SK-N-SH treated with all-trans-retinoic acid at 6 μM for 48 hours (cell line): ENCODE measurements at regions not wholly inside any gene's neighbourhood (a gene's known extent, or its start where the extent isn't known, plus 50 kb on each side); places are given as distances from the start of the nearest gene placed in this dataset.

ENCODE experiments used
- ATAC-seq: fragments of 200-7000 bp; cut with Tn5 transposase; 3 replicates; pipeline ENCODE4 v1.9.1; 2020; ENCODE audit warnings: mild to moderate bottlenecking, moderate library complexity
- ARNTL ChIP-seq: fragments of 450-650 bp; formaldehyde crosslinking; IDR thresholded peaks from 2 replicates; pipeline ENCODE4 v1.5.0; 2020; ENCODE audit warnings: low read depth, mild to moderate bottlenecking, moderate library complexity, borderline replicate concordance
- BACH2 ChIP-seq: fragments of 250-450 bp; sonication (Bioruptor Pico); IDR thresholded peaks from 2 replicates; pipeline ENCODE4 v1.9.0; 2021; ENCODE audit warnings: mild to moderate bottlenecking, borderline replicate concordance
- CREB5 ChIP-seq: fragments of 250-450 bp; sonication (Bioruptor Pico); IDR thresholded peaks from 2 replicates; pipeline ENCODE4 v1.5.1; 2020; ENCODE audit warnings: low read depth, mild to moderate bottlenecking, moderate library complexity
- CSDC2 ChIP-seq: fragments of 250-450 bp; sonication (Bioruptor Pico); IDR thresholded peaks from 2 replicates; pipeline ENCODE4 v1.5.0; 2020; ENCODE audit warnings: mild to moderate bottlenecking, moderate library complexity
- CSRNP3 ChIP-seq: fragments of 250-450 bp; sonication (Bioruptor Pico); IDR thresholded peaks from 2 replicates; pipeline ENCODE4 v1.5.1; 2021; ENCODE audit warnings: mild to moderate bottlenecking, moderate library complexity
- GLIS3 ChIP-seq: fragments of 250-450 bp; sonication (Bioruptor Pico); IDR thresholded peaks from 2 replicates; pipeline ENCODE4 v1.5.0; 2020; ENCODE audit warnings: mild to moderate bottlenecking, moderate library complexity
- ISL1 ChIP-seq: fragments of 250-450 bp; sonication (Bioruptor Pico); IDR thresholded peaks from 2 replicates; pipeline ENCODE4 v2.1.2; 2022; ENCODE audit warnings: mild to moderate bottlenecking, moderate library complexity
- OSR1 ChIP-seq: fragments of 250-450 bp; sonication (Bioruptor Pico); IDR thresholded peaks from 2 replicates; pipeline ENCODE4 v1.8.0; 2022; ENCODE audit warnings: moderate library complexity, mild to moderate bottlenecking, inconsistent platforms
- PATZ1 ChIP-seq: fragments of 250-450 bp; sonication (Bioruptor Pico); IDR thresholded peaks from 2 replicates; pipeline ENCODE4 v1.8.0; 2020; ENCODE audit warnings: mild to moderate bottlenecking, moderate library complexity, borderline replicate concordance
- POU6F1 ChIP-seq: fragments of 250-450 bp; sonication (Bioruptor Pico); IDR thresholded peaks from 2 replicates; pipeline ENCODE4 v1.8.0; 2021; ENCODE audit warnings: low read depth, mild to moderate bottlenecking, moderate library complexity, borderline replicate concordance
- PPARA ChIP-seq: fragments of 250-450 bp; sonication (Bioruptor Pico); IDR thresholded peaks from 2 replicates; pipeline ENCODE4 v1.5.0; 2020; ENCODE audit warnings: mild to moderate bottlenecking, borderline replicate concordance
- RARB ChIP-seq: fragments of 250-450 bp; sonication (Bioruptor Pico); IDR thresholded peaks from 2 replicates; pipeline ENCODE4 v1.8.0; 2021; ENCODE audit warnings: mild to moderate bottlenecking, moderate library complexity
- SNAI2 ChIP-seq: fragments of 250-450 bp; sonication (Bioruptor Pico); IDR thresholded peaks from 2 replicates; pipeline ENCODE4 v1.5.0; 2020; ENCODE audit warnings: mild to moderate bottlenecking, moderate library complexity
- TCF4 ChIP-seq: fragments of 250-450 bp; sonication (Bioruptor Pico); IDR thresholded peaks from 2 replicates; pipeline ENCODE4 v1.8.0; 2021; ENCODE audit warnings: mild to moderate bottlenecking, moderate library complexity, borderline replicate concordance
- TOX ChIP-seq: fragments of 250-450 bp; sonication (Bioruptor Pico); IDR thresholded peaks from 2 replicates; pipeline ENCODE4 v1.8.0; 2021; ENCODE audit warnings: mild to moderate bottlenecking, moderate library complexity, borderline replicate concordance
- ZC3H10 ChIP-seq: fragments of 250-450 bp; sonication (Bioruptor Pico); IDR thresholded peaks from 2 replicates; pipeline ENCODE4 v1.5.1; 2021; ENCODE audit warnings: mild to moderate bottlenecking, moderate library complexity
- ZFP3 ChIP-seq: fragments of 250-450 bp; sonication (Bioruptor Pico); IDR thresholded peaks from 2 replicates; pipeline ENCODE4 v1.5.0; 2020; ENCODE audit warnings: mild to moderate bottlenecking, moderate library complexity
- ZFP30 ChIP-seq: fragments of 450-650 bp; formaldehyde crosslinking; IDR thresholded peaks from 2 replicates; pipeline ENCODE4 v1.5.0; 2022; ENCODE audit warnings: mild to moderate bottlenecking, moderate library complexity
- ZNF565 ChIP-seq: fragments of 450-650 bp; formaldehyde crosslinking; conservative IDR thresholded peaks from 2 replicates; pipeline ENCODE4 v1.5.0; 2020; ENCODE audit warnings: low read depth, mild to moderate bottlenecking, moderate library complexity
- ZNF70 ChIP-seq: fragments of 450-650 bp; formaldehyde crosslinking; IDR thresholded peaks from 2 replicates; pipeline ENCODE4 v1.5.0; 2020; ENCODE audit warnings: mild to moderate bottlenecking, moderate library complexity
- ZNF8 ChIP-seq: fragments of 450-650 bp; formaldehyde crosslinking; IDR thresholded peaks from 2 replicates; pipeline ENCODE4 v1.5.0; 2020; ENCODE audit warnings: mild to moderate bottlenecking, moderate library complexity

GRCh38 chr5:58043032-58043945 lies 416.6 kb downstream of the PLK2 start:
- TF ChIP-seq CSDC2 (CRISPR knock-in tag) (no peak), RARB (CRISPR knock-in tag) (no peak), ZFP3 (no peak), ISL1 (CRISPR knock-in tag) (no peak), ZNF8 (CRISPR knock-in tag) (no peak), ZC3H10 (CRISPR knock-in tag) (no peak), BACH2 (CRISPR knock-in tag) (no peak), CREB5 (no peak), POU6F1 (CRISPR knock-in tag) (no peak), PPARA (no peak), ARNTL (no peak), ZNF565 (CRISPR knock-in tag) (no peak), TOX (CRISPR knock-in tag) (no peak), PATZ1 (no peak)
- TF ChIP-seq, all 23 proteins: peak for 0

GRCh38 chr5:58041884-58042283 lies 418.0 kb downstream of the PLK2 start:
- TF ChIP-seq TCF4 (CRISPR knock-in tag) (no peak), CSDC2 (CRISPR knock-in tag) (no peak), ZC3H10 (CRISPR knock-in tag) (no peak), POU6F1 (CRISPR knock-in tag) (no peak), SNAI2 (CRISPR knock-in tag) (no peak), ZNF70 (no peak), PATZ1 (no peak), TOX (CRISPR knock-in tag) (no peak), ZNF8 (CRISPR knock-in tag) (no peak), ISL1 (CRISPR knock-in tag) (no peak), GLIS3 (CRISPR knock-in tag) (no peak), OSR1 (no peak), ZFP30 (CRISPR knock-in tag) (no peak), CREB5 (no peak), PPARA (no peak)
- ATAC-seq, result no peak

More at GRCh38 chr5:58043032-58043945, 416.6 kb downstream of the PLK2 start:
- ATAC-seq, result no peak

GRCh38 chr5:58040846-58041245 lies 419.0 kb downstream of the PLK2 start:
- ATAC-seq, result no peak
- no peak for TF ChIP-seq CSRNP3
- no peak for TF ChIP-seq ZFP3
- no peak for TF ChIP-seq RARB (CRISPR knock-in tag)
- no peak for TF ChIP-seq PATZ1
- TF ChIP-seq ZNF8 (CRISPR knock-in tag), result no peak
- TF ChIP-seq OSR1, result no peak
- TF ChIP-seq CSDC2 (CRISPR knock-in tag), result no peak
- TF ChIP-seq ZNF70, result no peak
- TF ChIP-seq SNAI2 (CRISPR knock-in tag), result no peak
- no peak for TF ChIP-seq BACH2 (CRISPR knock-in tag)
- TF ChIP-seq ARNTL, result no peak
- TF ChIP-seq CREB5, result no peak
